ENCODE measurements at regions not wholly inside any gene's neighbourhood (a gene's known extent, or its start where the extent isn't known, plus 50 kb on each side); places are given as distances from the start of the nearest gene placed in this dataset.

- TF ChIP-seq CTCF (IDR thresholded peaks at IDR 0.05; ENCODE audit: low read depth, low read length, poor library complexity, severe bottlenecking) (no peak), EZH2phosphoT487 (IDR thresholded peaks at IDR 0.05; ENCODE audit: borderline replicate concordance, low read length) (no peak)
These were observed 173.5 kb upstream of the KIF2B start for GRCh38 chr17:53649201-53649600.
